22Rv1 (cell line): ENCODE measurements at regions not wholly inside any gene's neighbourhood (a gene's known extent, or its start where the extent isn't known, plus 50 kb on each side); places are given as distances from the start of the nearest gene placed in this dataset.

Source experiments
- ZFX ChIP-seq: fragments of 450-650 bp; IDR thresholded peaks from 2 replicates; pipeline ENCODE4 v1.6.1; 2017; ENCODE audit warnings: antibody characterized with exemption, borderline replicate concordance
- TF ChIP-seq, protein P1 (sequence below): fragments of 450-650 bp; IDR thresholded peaks from 2 replicates; pipeline ENCODE4 v1.5.1; 2017; ENCODE audit warnings: mild to moderate bottlenecking

DNA sequence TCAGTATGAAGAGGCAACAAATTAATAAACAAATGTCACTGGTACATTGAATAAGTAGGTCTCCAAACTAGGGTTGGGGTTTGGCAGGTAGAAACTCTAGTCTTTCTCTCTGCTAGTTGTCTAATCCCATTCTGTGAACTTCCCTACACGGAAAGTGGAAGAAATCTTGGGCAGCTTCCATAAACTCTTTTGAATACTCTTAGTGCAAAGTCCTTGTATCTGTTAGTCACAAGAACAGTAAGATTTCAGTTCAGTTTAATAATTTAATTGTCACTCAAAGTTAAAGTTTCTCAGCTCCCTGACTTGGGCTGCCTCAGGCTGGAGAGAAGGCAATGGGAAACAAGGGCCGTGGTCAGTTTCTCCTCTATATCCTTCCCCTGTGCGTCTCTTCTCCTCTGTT is 135.4 kb upstream of the MDM1 start:
- TF ChIP-seq, protein P1, sequence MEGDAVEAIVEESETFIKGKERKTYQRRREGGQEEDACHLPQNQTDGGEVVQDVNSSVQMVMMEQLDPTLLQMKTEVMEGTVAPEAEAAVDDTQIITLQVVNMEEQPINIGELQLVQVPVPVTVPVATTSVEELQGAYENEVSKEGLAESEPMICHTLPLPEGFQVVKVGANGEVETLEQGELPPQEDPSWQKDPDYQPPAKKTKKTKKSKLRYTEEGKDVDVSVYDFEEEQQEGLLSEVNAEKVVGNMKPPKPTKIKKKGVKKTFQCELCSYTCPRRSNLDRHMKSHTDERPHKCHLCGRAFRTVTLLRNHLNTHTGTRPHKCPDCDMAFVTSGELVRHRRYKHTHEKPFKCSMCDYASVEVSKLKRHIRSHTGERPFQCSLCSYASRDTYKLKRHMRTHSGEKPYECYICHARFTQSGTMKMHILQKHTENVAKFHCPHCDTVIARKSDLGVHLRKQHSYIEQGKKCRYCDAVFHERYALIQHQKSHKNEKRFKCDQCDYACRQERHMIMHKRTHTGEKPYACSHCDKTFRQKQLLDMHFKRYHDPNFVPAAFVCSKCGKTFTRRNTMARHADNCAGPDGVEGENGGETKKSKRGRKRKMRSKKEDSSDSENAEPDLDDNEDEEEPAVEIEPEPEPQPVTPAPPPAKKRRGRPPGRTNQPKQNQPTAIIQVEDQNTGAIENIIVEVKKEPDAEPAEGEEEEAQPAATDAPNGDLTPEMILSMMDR, result no peak
- TF ChIP-seq ZFX, result no peak
